Tibial artery (tissue), 4 donors: ENCODE measurements at regions not wholly inside any gene's neighbourhood (a gene's known extent, or its start where the extent isn't known, plus 50 kb on each side); places are given as distances from the start of the nearest gene placed in this dataset.

Experiments used
- DNase-seq, 2 donors: peaks; one replicate each; pipeline ENCODE4 v3.0.0-alpha.2; 2019
- H3K27ac ChIP-seq, 2 donors: fragments of 200-600 bp; sonication (generic) in 1 of 2; 1 replicate in 1 of 2; 2 replicates in 1 of 2; pipeline ENCODE4 v1.5.1; 2018 to 2019; ENCODE audit warnings: mild to moderate bottlenecking in 1 of 2
- H3K27me3 ChIP-seq, 2 donors: fragments of 200-600 bp; sonication (generic) in 1 of 2; one replicate each; pipeline versions ENCODE4 v1.5.1 to v1.6.0; 2016 to 2019
- H3K36me3 ChIP-seq, 3 donors: fragments of 200-600 bp; sonication (generic) in 2 of 3; one replicate each; pipeline ENCODE4 v1.5.1; 2016 to 2019; ENCODE audit warnings: mild to moderate bottlenecking in 2 of 3
- H3K4me1 ChIP-seq, 4 donors: fragments of 200-600 bp; sonication (generic) in 2 of 4; 1 replicate in 3 of 4; 2 replicates in 1 of 4; pipeline ENCODE4 v1.5.1; 2016 to 2019
- H3K4me3 ChIP-seq, 2 donors: fragments of 200-600 bp; sonication (generic) in 1 of 2; 1 replicate in 1 of 2; 2 replicates in 1 of 2; pipeline ENCODE4 v1.5.1; 2018 to 2019; ENCODE audit warnings: mild to moderate bottlenecking in 2 of 2
- H3K9me3 ChIP-seq, 3 donors: fragments of 200-600 bp; sonication (generic) in 1 of 3; one replicate each; pipeline ENCODE4 v1.5.1; 2016 to 2019
- CTCF ChIP-seq, 2 experiments: fragments of 200-600 bp in 1 of 2; fragments of 450-650 bp in 1 of 2; IDR thresholded peaks; one replicate each; pipeline ENCODE4 v1.5.1; 2017 to 2019; ENCODE audit warnings: antibody characterized with exemption in 2 of 2, mild to moderate bottlenecking in 1 of 2, moderate library complexity in 1 of 2
- intact Hi-C: fragments of 100-400 bp; cut with DNase I; formaldehyde crosslinking; loops from one replicate; pipeline ENCODE4 v1.15.0; 2023; ENCODE audit warnings: low total_unique reads

DNA sequence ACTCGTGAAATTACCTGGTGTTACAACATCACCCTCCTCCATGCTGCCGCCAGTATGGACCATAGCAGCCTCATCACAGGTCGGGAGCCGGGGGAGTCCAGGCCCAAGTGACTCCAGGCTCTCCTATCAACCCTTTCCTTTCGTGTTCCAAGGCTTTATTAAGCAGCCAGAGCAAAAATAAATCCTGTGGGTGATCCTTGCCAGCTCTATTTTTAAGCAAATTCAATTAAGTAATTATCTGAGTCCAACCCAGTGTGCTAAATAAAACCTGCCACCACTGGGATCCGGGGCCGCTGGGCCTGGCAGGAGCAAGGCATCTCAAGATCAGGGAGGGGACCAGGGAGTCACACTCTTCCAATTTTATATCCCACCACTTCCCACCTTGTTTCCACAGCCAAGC lies 80.7 kb upstream of the PRPS1 start:
- Histone ChIP-seq H3K27ac (no peak overlapping the region), H3K9me3 (no peaks in the 10 kb centered on the region), H3K36me3 (no peaks in the 10 kb centered on the region), H3K4me3 (no peak overlapping the region), H3K27me3 (no peaks in the 10 kb centered on the region), H3K4me1 (no peaks in the 10 kb centered on the region)
- no peak for DNase-seq
- intact Hi-C loops: no loop called here
- TF ChIP-seq CTCF (IDR thresholded peaks at IDR 0.05): no peak

- no peaks in the 10 kb centered on the region for H3K4me1 ChIP-seq
- intact Hi-C loops: no loop called here
- no peaks in the 10 kb centered on the region for H3K27me3 ChIP-seq
These were observed 79.5 kb upstream of the PRPS1 start for GRCh38 chrX:107548775-107549174.

DNA sequence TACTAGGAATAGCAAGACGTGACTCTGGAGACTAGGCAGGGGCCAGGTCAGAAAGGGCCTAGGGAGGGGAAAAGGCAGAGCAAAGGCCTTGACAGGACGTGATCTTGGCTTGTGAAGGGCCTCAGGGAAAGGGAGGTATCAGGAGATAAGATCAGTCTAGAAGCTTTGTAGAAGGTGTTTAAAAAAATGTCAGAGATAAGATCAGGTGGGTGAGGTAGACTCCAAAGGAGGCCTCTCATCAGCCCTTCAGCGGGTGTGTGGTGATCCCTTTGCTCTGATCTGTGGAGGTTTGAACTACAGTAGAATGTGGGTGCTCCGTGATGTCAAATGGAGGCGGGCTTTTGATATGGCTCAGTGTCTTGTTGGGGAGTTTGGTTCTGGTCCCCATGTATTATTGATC lies 78.8 kb upstream of the PRPS1 start:
- no peaks in the 10 kb centered on the region for H3K27me3 ChIP-seq
- H3K27ac ChIP-seq: no peak overlapping the region
- H3K9me3 ChIP-seq: no peaks in the 10 kb centered on the region
- no peaks in the 10 kb centered on the region for H3K4me1 ChIP-seq
- H3K36me3 ChIP-seq: no peaks in the 10 kb centered on the region
- TF ChIP-seq CTCF (IDR thresholded peaks at IDR 0.05): no peak
- no peak overlapping the region for H3K4me3 ChIP-seq
- DNase-seq: no peak
- intact Hi-C loops: no loop called here

More at GRCh38 chrX:107548775-107549174, 79.5 kb upstream of the PRPS1 start:
- DNase-seq: no peak
- H3K9me3 ChIP-seq: no peaks in the 10 kb centered on the region
- H3K36me3 ChIP-seq: no peaks in the 10 kb centered on the region
- H3K4me3 ChIP-seq: no peak overlapping the region
- TF ChIP-seq CTCF (IDR thresholded peaks at IDR 0.05): no peak
- no peak overlapping the region for H3K27ac ChIP-seq

DNA sequence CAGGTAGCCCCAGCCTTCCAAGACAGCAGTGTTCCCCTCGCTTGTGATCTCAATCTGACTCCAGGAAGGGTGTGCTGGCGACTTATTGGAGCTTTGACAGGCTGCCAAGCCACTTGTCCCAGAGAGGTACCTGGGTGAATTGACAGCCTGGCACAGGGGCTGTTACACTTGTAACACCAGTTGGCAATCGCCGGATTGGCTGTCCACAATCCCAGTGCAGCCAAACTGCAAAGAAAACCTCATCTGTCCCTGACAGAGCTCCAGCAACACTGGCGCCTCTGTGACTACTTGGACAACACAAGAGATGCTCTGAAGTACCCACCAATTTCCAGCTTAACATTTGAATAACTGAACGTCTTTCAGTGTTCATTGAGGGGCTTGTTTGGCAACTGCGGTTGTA lies 76.8 kb upstream of the PRPS1 start:
- no peak for TF ChIP-seq CTCF (IDR thresholded peaks at IDR 0.05)
- no peaks in the 10 kb centered on the region for H3K9me3 ChIP-seq
- intact Hi-C loops: no loop called here
- H3K36me3 ChIP-seq: no peaks in the 10 kb centered on the region
- H3K27me3 ChIP-seq: no peaks in the 10 kb centered on the region
- H3K27ac ChIP-seq: no peak overlapping the region
- H3K4me1 ChIP-seq: no peaks in the 10 kb centered on the region
- H3K4me3 ChIP-seq: no peak overlapping the region
- DNase-seq: no peak

DNA sequence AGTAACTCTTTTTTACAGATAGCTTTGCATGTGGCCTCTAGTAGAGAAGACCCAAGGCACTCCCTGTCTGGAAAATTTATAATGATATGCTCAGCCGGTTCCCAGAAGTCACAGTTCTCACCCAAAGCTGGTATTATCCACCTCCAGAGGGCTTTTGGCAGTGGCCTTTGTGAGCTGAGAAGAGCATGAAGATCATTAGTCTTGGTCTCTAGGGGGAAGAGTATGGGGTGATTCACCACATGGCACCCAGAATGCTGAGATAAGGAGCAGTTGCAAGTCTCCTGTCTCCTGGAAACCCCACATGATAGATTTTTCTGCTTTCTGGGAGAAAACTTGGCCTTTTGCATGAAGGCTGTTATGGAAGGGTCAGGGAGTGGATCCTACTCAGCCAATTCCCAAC lies 75.4 kb upstream of the PRPS1 start:
- Histone ChIP-seq H3K4me3 (no peak overlapping the region), H3K4me1 (no peaks in the 10 kb centered on the region), H3K36me3 (no peaks in the 10 kb centered on the region), H3K27ac (no peak overlapping the region), H3K9me3 (no peaks in the 10 kb centered on the region), H3K27me3 (no peaks in the 10 kb centered on the region)
- DNase-seq: no peak
- intact Hi-C loops: no loop called here
- TF ChIP-seq CTCF (IDR thresholded peaks at IDR 0.05): no peak

DNA sequence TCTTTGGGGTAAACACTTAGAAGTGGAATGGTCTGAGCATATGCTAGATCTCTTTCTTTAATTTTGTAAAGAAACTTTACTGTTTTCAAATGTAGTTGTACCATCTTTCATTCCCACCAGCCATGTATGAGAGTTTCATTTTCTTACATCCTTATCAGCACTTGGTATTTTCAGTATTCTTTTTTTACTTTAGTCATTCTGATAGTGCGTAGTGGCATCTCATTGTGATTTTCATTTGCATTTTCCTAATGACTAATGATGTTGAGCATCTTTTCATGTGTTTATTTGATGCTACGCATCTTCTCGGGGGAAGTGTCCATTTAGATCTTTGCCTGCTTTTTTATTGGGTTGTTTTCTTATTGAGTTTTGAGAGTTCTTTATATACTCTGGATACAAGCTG lies 71.3 kb upstream of the PRPS1 start:
- Histone ChIP-seq H3K27me3 (no peaks in the 10 kb centered on the region), H3K4me1 (no peaks in the 10 kb centered on the region), H3K36me3 (no peaks in the 10 kb centered on the region), H3K4me3 (no peak overlapping the region), H3K9me3 (no peaks in the 10 kb centered on the region), H3K27ac (no peak overlapping the region)
- intact Hi-C loops: no loop called here
- no peak for DNase-seq
- TF ChIP-seq CTCF (IDR thresholded peaks at IDR 0.05): no peak
